Dendritic cell treated with granulocyte-macrophage colony-stimulating factor and Interleukin-4, amounts not matched to agents 40 ng/mL and 50 ng/mL, for 4 days (primary cell): ENCODE measurements at regions not wholly inside any gene's neighbourhood (a gene's known extent, or its start where the extent isn't known, plus 50 kb on each side); places are given as distances from the start of the nearest gene placed in this dataset.
"Not testable (repeated sequence)": the region's sequence is repeated elsewhere in the genome, so short reads cannot be mapped to it uniquely, and the experiment has no call there.

Experiments used
- H3K27ac Mint-ChIP-seq: one replicate; pipeline ENCODE4 v1.8.0; 2022; ENCODE audit warnings: mild to moderate bottlenecking, mixed read lengths
- H3K27me3 Mint-ChIP-seq: one replicate; pipeline ENCODE4 v1.8.0; 2022; ENCODE audit warnings: mild to moderate bottlenecking, mixed read lengths
- H3K36me3 Mint-ChIP-seq: one replicate; pipeline ENCODE4 v1.8.0; 2022; ENCODE audit warnings: low read depth, mixed read lengths
- H3K4me1 Mint-ChIP-seq: one replicate; pipeline ENCODE4 v1.8.0; 2022; ENCODE audit warnings: low read depth, mixed read lengths
- H3K4me3 Mint-ChIP-seq: one replicate; pipeline ENCODE4 v1.8.0; 2022; ENCODE audit warnings: mild to moderate bottlenecking, moderate library complexity, mixed read lengths
- H3K9me3 Mint-ChIP-seq: one replicate; pipeline ENCODE4 v1.8.0; 2022; ENCODE audit warnings: mixed read lengths
- intact Hi-C: fragments of 100-400 bp; cut with micrococcal nuclease; formaldehyde crosslinking; loops from one replicate; pipeline ENCODE4 v1.15.0; 2022

DNA sequence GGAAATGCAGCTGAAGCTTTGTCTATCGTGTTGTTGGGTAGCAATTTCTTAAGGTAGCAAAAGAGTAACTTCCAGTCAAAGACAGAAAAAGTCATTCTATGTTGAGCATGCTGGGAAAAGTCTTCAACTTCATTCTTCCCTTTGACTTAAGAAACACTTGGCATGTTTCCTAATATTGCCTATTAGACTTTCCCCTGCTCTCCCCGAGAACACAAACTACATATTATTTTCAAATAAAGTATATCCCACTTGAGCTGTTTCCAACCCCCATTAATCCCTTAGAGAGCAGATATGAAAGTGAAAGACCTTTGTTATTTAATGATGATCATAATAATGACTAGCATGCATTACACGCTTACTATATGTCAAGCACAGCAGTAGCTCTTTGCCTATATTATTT is 136.0 kb upstream of the SPOPL start:
- no peak overlapping the region for H3K27ac Mint-ChIP-seq
- no peaks in the 10 kb centered on the region for H3K27me3 Mint-ChIP-seq
- H3K4me1 Mint-ChIP-seq, result no peaks in the 10 kb centered on the region
- H3K4me3 Mint-ChIP-seq, result no peak overlapping the region
- intact Hi-C loops, result no loop called here
- H3K36me3 Mint-ChIP-seq, result no peaks in the 10 kb centered on the region
- no peaks in the 10 kb centered on the region for H3K9me3 Mint-ChIP-seq

DNA sequence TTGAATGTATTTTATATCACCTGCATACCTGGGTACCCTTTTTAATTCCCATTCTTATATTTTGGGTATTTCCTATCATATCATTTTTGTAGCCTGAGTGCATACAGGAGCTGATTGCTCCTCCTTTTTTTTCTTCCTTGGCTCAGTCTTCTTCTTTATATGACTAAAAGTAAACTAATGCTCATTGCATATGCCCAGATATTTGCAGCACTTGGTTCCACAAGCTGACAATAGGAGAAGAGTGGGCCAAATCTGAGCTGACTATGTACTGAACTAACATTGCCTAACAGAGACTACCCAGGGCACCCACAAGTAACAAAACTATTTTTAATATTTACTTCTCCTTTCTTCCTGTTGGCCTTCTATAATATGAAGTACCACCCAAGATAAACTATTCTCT is 131.7 kb upstream of the SPOPL start:
- H3K27me3 Mint-ChIP-seq, result no peaks in the 10 kb centered on the region
- intact Hi-C loops, result loop anchor here (5.0 to 10.0 kb wide), 2 partner anchors 415 to 503 kb away; partner anchors contain the start of gene NXPH2
- H3K27ac Mint-ChIP-seq, result no peak overlapping the region
- no peaks in the 10 kb centered on the region for H3K4me1 Mint-ChIP-seq
- no peaks in the 10 kb centered on the region for H3K36me3 Mint-ChIP-seq
- no peak overlapping the region for H3K4me3 Mint-ChIP-seq
- no peaks in the 10 kb centered on the region for H3K9me3 Mint-ChIP-seq

GRCh38 chr2:138373993-138374408 is 127.6 kb upstream of the SPOPL start:
- Mint-ChIP-seq H3K27ac (no peak overlapping the region), H3K4me3 (no peak overlapping the region), H3K4me1 (no peaks in the 10 kb centered on the region), H3K36me3 (no peaks in the 10 kb centered on the region), H3K9me3 (no peaks in the 10 kb centered on the region), H3K27me3 (no peaks in the 10 kb centered on the region)
- intact Hi-C loops, result loop anchor here (1.0 to 10.0 kb wide), 3 partner anchors 411 to 507 kb away; partner anchors contain the start of gene NXPH2

- no peaks in the 10 kb centered on the region for H3K36me3 Mint-ChIP-seq
- no peak overlapping the region for H3K4me3 Mint-ChIP-seq
- no peak overlapping the region for H3K27ac Mint-ChIP-seq
- no peaks in the 10 kb centered on the region for H3K9me3 Mint-ChIP-seq
- H3K4me1 Mint-ChIP-seq, result no peaks in the 10 kb centered on the region
- H3K27me3 Mint-ChIP-seq, result no peaks in the 10 kb centered on the region
- intact Hi-C loops, result no loop called here
Measured at GRCh38 chr2:138381373-138381772, 120.2 kb upstream of the SPOPL start.

DNA sequence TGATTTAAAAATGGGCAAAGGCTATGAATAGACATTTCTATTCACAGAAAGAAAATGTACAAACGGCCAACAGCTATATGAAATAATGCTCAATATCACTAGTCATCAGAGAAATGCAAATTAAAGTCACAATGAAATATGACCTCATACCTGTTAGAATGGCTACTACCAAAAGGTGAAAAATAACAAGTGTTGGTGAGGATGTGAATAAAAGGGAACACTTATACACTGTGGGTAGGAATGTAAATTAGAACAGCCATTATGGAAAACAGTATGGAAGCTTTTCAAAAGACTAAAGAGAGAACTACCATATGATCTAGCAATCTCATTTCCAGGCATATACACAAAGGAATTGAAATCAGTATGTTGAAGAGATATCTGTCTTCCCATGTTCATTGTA is 118.9 kb upstream of the SPOPL start:
- Mint-ChIP-seq H3K27ac (no peak overlapping the region), H3K4me1 (no peaks in the 10 kb centered on the region), H3K27me3 (no peaks in the 10 kb centered on the region), H3K36me3 (no peaks in the 10 kb centered on the region), H3K9me3 (no peaks in the 10 kb centered on the region), H3K4me3 (no peak overlapping the region)
- intact Hi-C loops, result no loop called here

DNA sequence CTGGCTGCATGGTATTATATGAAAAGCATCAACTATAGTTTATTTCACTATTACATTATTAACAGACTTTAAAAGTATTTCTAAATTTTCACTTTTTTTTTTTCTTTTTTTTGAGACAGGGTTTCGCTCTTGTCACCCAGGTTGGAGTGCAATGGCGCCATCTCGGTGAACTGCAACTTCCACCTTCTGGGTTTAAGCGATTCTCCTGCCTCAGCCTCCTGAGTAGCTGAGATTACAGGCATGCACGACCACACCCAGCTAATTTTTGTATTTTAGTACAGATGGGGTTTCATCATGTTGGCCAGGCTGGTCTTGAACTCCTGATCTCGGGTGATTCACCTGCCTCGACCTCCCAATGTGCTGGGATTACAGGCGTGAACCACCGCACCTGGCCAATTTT is 115.4 kb upstream of the SPOPL start:
- H3K9me3 Mint-ChIP-seq, H3K27ac Mint-ChIP-seq, H3K4me1 Mint-ChIP-seq, intact Hi-C loops, H3K36me3 Mint-ChIP-seq, H3K27me3 Mint-ChIP-seq, H3K4me3 Mint-ChIP-seq: not testable (repeated sequence)

DNA sequence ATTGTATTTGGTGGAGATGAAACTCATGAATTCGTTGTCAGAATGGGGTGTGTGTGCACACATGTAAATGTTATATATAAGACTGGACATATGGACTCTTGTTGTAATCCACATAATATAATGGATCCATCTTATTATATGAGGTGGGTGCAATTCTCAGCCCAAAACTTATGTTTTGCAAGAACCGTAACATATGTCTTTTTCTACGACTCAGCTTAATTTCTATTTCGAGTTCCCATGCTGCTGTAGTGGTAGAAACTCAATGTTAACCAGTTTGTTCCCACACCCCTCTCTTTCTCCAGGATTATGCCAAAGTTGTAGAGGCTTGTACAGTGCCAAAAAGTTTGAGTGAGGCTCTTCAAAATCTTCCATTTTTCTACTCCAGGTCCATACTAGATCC is 112.5 kb upstream of the SPOPL start:
- Mint-ChIP-seq H3K27me3 (no peaks in the 10 kb centered on the region), H3K9me3 (no peaks in the 10 kb centered on the region), H3K36me3 (no peaks in the 10 kb centered on the region), H3K4me1 (peaks cover 4% of the 10 kb centered on the region), H3K4me3 (no peak overlapping the region), H3K27ac (no peak overlapping the region)
- intact Hi-C loops, result no loop called here

- Mint-ChIP-seq H3K36me3 (no peaks in the 10 kb centered on the region), H3K27me3 (no peaks in the 10 kb centered on the region), H3K9me3 (no peaks in the 10 kb centered on the region), H3K4me3 (no peak overlapping the region), H3K4me1 (peaks cover 4% of the 10 kb centered on the region), H3K27ac (no peak overlapping the region)
- intact Hi-C loops, result no loop called here
Measured at GRCh38 chr2:138390316-138390945, 111.1 kb upstream of the SPOPL start.

DNA sequence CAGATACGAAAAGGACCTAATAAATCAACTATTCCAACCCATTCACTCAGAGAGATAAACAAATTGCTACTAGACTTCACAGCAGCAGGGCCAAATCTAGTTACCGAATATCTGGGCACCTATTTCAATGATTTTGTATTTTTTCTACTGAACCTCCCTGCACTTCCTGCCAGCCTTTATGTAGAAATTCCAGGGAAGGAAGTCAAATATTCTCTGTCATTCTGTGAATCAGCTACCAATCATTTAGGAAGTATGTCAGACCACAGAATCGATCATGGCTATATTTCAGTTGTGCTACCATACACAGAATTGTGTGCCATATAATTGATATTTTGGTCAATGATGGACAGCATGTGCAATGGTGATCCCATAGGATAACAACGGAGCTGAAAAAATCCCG is 109.6 kb upstream of the SPOPL start:
- Mint-ChIP-seq H3K4me1 (peaks cover 4% of the 10 kb centered on the region), H3K36me3 (no peaks in the 10 kb centered on the region), H3K27ac (no peak overlapping the region), H3K9me3 (peaks cover 12% of the 10 kb centered on the region), H3K4me3 (no peak overlapping the region), H3K27me3 (no peaks in the 10 kb centered on the region)
- intact Hi-C loops, result no loop called here

- Mint-ChIP-seq H3K36me3 (no peaks in the 10 kb centered on the region), H3K9me3 (peaks cover 38% of the 10 kb centered on the region), H3K4me1 (no peaks in the 10 kb centered on the region), H3K27me3 (no peaks in the 10 kb centered on the region), H3K27ac (no peak overlapping the region), H3K4me3 (no peak overlapping the region)
- intact Hi-C loops, result no loop called here
Measured at GRCh38 chr2:138395565-138396306, 105.8 kb upstream of the SPOPL start.

GRCh38 chr2:138396843-138397242 is 104.7 kb upstream of the SPOPL start:
- no peaks in the 10 kb centered on the region for H3K4me1 Mint-ChIP-seq
- no peak overlapping the region for H3K27ac Mint-ChIP-seq
- H3K9me3 Mint-ChIP-seq, result peaks cover 48% of the 10 kb centered on the region

GRCh38 chr2:138403431-138403927 is 98.1 kb upstream of the SPOPL start:
- Mint-ChIP-seq H3K27me3 (no peaks in the 10 kb centered on the region), H3K27ac (no peak overlapping the region), H3K36me3 (no peaks in the 10 kb centered on the region), H3K4me3 (no peak overlapping the region), H3K4me1 (no peaks in the 10 kb centered on the region), H3K9me3 (peaks cover 27% of the 10 kb centered on the region)
- intact Hi-C loops, result no loop called here

More at GRCh38 chr2:138396843-138397242, 104.7 kb upstream of the SPOPL start:
- Mint-ChIP-seq H3K27me3 (no peaks in the 10 kb centered on the region), H3K4me3 (no peak overlapping the region), H3K36me3 (no peaks in the 10 kb centered on the region)
- intact Hi-C loops, result no loop called here

GRCh38 chr2:138414014-138414413 is 87.6 kb upstream of the SPOPL start:
- Mint-ChIP-seq H3K4me1 (no peaks in the 10 kb centered on the region), H3K27ac (no peak overlapping the region), H3K36me3 (no peaks in the 10 kb centered on the region), H3K27me3 (no peaks in the 10 kb centered on the region), H3K4me3 (no peak overlapping the region), H3K9me3 (peaks cover 54% of the 10 kb centered on the region)
- intact Hi-C loops, result no loop called here

DNA sequence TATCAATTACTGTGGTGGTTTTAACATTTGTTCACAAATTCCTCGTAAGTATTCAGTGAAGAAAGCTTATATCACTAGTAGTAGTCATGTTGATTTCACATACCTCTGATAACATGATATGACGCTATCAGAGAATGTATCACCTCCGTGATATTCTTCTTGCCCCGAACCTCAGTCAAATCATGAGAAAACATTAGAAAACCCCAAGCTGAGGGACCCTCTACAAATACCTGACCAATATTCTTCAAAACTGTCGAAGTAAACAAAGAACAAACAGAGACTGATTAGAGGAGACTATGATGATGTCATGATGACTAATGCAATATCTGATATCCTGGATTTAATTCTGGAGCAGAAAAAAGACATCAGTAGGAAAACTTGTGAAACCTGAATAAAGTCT is 85.6 kb upstream of the SPOPL start:
- intact Hi-C loops, result no loop called here
- H3K4me3 Mint-ChIP-seq, result no peak overlapping the region
- H3K27me3 Mint-ChIP-seq, result no peaks in the 10 kb centered on the region
- H3K4me1 Mint-ChIP-seq, result no peaks in the 10 kb centered on the region
- no peaks in the 10 kb centered on the region for H3K36me3 Mint-ChIP-seq
- H3K27ac Mint-ChIP-seq, result no peak overlapping the region
- H3K9me3 Mint-ChIP-seq, result peaks cover 49% of the 10 kb centered on the region
